IPS DF 19.7 (cell line): ENCODE measurements at regions not wholly inside any gene's neighbourhood (a gene's known extent, or its start where the extent isn't known, plus 50 kb on each side); places are given as distances from the start of the nearest gene placed in this dataset.

ENCODE experiments used
- DNase-seq: peaks from one replicate; pipeline ENCODE4 v3.0.0-alpha.2; 2013; ENCODE audit warnings: low read depth, low spot score

DNA sequence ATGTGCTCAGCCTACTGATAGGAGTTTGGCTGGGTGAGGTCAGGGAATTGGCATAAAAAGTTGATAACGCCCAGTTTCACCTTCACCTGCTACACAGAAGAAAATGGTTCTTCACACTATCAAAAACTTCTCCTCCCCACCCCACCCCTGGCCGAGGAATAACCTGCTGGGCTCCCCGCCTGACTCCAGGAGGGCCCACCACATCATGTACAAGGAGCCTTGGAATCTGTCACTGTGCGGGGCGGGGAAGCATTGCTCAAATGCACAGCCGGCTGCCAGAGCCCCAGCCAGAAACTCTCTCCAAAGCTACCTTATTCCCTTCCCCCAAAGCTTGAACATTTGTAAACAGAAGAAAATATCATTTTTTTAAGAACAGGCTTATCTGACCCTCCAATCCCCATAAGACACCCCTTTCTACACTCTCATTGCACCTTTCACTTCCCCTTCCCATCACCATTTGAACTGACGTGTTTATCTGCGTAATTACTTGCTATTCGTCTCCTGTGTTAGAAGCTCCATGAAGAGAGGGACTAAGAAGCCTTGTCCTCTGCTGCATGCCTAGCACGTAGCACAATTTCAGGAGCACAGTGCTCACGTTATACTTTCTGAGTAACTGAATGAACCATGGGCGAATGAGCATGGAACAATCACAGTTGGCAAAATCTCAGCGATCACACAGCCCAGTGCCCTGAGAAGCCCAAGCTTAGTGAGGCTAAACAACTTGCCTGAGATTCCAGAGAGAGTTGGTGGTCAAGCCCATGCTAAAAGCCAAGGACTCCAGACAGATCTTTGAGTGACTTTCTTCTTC, 82.9 kb downstream of the HES1 start:
- no peak for DNase-seq

GRCh38 chr3:194219826-194220410, 84.0 kb downstream of the HES1 start:
- no peak for DNase-seq

GRCh38 chr3:194220901-194221326, 85.0 kb downstream of the HES1 start:
- DNase-seq: no peak

DNA sequence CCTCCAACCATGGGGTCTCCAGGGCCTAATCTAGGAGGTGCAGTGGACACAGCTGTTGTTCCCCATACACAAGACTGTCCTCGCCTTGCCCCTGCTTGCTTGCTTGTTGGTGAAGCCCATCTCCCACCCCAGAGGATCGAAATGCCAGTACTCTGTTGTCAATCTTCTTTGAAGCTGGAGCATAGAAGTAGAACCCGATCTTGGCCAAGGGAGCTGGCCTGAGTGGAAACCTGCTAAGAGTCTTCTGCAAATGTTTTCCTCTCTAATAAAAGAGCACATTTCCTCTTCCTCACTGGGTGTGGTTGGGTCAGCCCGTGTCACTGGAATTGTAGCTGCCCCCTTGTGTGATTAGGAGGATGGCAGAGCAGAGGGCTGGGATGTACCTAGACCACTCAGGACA, 85.4 kb downstream of the HES1 start:
- DNase-seq: no peak

DNA sequence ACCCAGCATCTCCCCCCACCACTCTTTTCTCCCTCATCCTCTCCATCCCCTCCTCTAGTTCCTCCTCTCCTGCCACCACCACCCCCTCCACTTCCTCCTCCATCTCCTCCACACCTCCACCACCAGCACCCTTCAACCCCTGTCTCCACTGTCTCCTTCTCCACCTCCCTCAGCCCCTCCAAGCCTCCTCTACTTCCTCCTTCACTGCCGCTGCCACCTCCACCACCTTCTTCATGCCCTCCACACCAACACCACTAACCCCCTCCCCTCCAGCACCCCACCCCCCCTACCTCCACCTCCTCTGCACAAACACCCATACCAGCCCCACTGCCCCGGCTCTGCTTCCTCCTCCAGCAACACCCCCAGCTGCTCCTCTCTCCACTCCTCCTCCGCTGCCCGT, 88.0 kb downstream of the HES1 start:
- no peak for DNase-seq

- DNase-seq: no peak
These were observed 88.8 kb downstream of the HES1 start for GRCh38 chr3:194224471-194225417.

DNA sequence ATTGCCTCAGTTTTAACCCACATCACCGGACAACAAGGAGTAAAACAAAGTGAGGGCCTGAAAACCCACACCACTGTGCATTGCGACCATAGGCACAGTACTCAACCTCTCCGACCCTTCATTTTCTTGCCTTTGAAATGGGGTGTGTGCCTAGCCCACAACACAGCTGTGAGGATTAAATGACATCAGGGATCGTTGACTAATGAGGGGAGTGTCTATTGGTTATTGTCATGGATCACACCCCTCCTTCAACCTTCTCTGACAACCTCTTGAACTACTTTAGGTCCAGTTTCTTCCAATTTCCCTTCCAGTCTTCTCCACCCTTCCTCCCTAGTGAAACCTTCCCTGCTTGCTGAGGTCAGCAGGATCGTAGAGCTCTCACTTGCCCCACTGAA, 89.5 kb downstream of the HES1 start:
- DNase-seq: no peak

GRCh38 chr3:194225988-194226663, 90.2 kb downstream of the HES1 start:
- no peak for DNase-seq

DNA sequence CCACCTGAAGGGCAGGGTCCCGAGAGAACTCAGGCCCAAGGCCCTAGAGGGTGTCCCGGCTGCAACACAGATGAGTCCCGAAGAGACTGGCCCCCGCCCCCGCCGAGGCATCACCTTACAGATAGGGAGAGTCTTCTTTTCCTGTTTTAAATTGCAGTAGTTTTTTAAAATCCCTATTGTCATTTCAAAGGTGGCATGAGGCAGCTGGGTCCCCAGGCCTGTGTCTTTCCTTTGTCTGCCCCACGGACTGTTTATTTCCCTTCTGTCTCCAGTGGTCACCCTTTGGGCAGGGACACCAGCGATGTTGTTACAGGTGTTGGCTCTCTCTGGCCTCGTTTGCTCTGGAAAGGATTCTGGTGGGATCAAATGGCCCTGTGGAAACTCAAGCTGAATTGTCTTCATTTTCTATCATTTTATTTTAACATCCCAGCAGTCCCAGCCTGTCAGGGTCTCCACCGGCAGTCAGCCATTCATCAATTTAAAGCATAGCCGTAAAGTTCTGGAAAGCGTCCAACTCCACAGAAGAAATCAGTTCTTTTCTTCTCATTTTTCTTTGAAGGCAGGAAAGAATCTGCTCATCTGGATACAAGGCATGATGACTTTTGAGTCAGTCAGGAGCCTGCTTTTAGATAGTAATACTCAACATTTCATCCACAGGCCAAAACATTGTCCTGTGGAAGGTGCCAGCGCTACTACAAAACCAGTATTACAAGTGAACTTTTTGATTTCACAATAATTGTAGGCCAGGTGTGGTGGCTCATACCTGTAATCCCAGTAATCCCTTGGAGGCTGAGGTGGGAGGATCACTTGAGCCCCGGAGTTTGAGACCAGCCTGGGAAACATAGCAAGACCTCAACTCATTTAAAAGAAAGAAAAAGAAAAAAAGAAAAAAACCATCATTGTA, 96.2 kb downstream of the HES1 start:
- DNase-seq: no peak

GRCh38 chr3:194233150-194233549, 97.2 kb downstream of the HES1 start:
- DNase-seq: no peak

GRCh38 chr3:194235160-194235559, 99.2 kb downstream of the HES1 start:
- DNase-seq: no peak

DNA sequence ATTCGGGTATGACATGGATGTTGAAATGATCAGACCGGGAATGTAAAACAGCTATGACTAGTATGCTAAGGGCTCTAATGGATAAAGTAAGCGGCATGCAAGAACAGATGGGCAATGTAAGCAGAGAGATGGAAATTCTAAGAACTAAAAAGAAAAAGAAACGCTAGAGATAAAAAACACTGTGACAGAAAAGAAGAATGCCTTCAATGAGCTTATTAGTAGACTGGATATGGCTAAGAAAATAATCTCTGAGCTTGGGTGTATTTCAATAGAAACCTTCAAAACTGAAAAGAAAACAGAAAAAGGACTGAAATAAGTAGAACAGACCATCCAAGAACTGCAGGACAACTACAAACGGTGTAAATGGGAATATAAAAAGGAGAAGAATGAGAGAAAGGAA, 101.2 kb downstream of the HES1 start:
- DNase-seq: no peak

DNA sequence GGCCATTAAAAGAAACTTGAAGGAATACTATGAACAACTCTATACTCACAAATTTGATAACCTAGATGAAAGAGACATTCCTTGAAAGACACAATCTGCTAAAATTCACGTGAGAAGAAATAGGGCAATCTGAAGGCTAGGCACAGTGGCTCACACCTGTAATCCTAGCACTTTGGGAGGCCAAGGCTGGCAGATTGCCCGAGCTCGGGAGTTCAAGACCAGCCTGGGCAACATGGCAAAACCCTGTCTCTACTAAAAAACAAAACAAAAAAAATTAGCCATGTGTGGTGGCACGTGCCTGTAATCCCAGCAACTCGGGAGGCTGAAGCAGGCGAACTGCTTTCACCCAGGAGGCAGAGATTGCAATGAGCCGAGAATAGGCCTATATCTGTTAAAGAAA, 104.8 kb downstream of the HES1 start:
- no peak for DNase-seq

- DNase-seq: no peak
These were observed 107.4 kb downstream of the HES1 start for GRCh38 chr3:194243172-194243837.

- DNase-seq: no peak
These were observed 107.0 kb downstream of the CPN2 start for GRCh38 chr3:194244167-194244566.

GRCh38 chr3:194245474-194245873, 105.7 kb downstream of the CPN2 start:
- DNase-seq: no peak

DNA sequence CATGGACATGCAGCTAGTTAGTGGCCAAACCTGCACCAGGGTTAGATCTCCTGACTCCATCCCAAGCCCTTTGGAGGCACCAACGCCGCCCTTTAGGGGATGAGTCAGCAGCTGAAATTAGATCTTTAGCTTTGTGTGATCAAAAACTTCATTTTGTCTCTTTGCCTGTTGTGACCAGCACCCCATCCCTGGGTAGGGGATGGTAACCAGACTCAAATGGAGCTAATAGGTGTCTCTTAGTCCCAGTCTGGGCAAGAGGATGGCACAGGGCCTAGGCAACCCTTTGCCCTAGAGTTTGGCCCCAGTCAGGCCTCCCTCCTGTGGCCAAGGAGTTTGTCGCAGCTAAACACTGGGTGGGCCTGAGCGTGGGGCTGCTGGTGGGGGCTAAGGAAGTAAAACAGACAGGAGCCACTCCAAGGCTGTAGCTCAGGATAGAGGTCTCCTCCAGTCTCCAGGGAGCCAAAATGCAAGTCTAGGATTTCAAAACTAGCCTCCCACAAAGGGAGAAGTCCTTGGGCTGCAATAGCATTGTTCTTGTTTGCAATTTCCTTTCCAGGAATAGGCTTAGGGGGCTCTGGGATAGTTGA, 105.1 kb downstream of the CPN2 start:
- no peak for DNase-seq

GRCh38 chr3:194246709-194247349, 104.3 kb downstream of the CPN2 start:
- no peak for DNase-seq

- no peak for DNase-seq
These were observed 103.8 kb downstream of the CPN2 start for GRCh38 chr3:194247350-194247740.
